ENCODE measurements at regions not wholly inside any gene's neighbourhood (a gene's known extent, or its start where the extent isn't known, plus 50 kb on each side); places are given as distances from the start of the nearest gene placed in this dataset.

- 26 to 34% methylated on average over 2 of the region's 2 CpGs for WGBS, 2 donors (ENCODE audit: low coverage in 1 of 2)
- no peaks in the 10 kb centered on the region for H3K36me3 ChIP-seq
- in situ Hi-C loops (cut with MboI; ENCODE audit: low pct_ligation_motif_present in 1 of 4, low pct_unique_long_range_greater_than_20kb in 1 of 4, low sequenced_read_pairs in 3 of 4): no loop called here
Measured at GRCh38 chr14:42429401-42429800, 822.7 kb downstream of the LRFN5 start.

DNA sequence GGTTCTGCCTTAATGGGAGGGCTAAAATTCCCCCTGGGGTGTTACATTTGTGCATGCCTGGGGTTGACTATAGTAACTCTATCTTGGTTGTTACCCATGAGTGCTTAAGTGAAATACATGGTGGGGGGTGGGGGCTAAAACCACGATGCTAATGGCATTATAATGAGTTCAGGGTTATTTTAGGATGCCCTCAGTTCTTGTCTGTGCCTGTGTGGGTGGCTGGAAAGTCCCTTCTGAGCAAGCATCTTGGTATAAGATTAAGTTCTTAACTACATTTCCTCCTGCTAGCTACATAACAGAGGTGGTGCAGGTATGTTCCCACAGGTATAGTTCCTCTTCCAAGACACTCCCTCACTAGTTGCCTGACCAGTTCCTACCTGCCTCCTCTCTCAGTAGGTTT lies 822.3 kb downstream of the LRFN5 start:
- no peak for DNase-seq
- Histone ChIP-seq H3K36me3 (no peaks in the 10 kb centered on the region), H3K4me1 (no peaks in the 10 kb centered on the region), H3K4me3 (no peak overlapping the region), H3K9me3 (peaks cover 0 to 3% of the 10 kb centered on the region in 2 donors), H3K27me3 (no peaks in the 10 kb centered on the region), H3K27ac (no peak overlapping the region)
- intact Hi-C loops (cut with DNase I; ENCODE audit: low total_unique reads) (no loop called here), in situ Hi-C loops (cut with MboI; ENCODE audit: low pct_ligation_motif_present in 1 of 4, low pct_unique_long_range_greater_than_20kb in 1 of 4, low sequenced_read_pairs in 3 of 4) (no loop called here)
- TF ChIP-seq EP300 (IDR thresholded peaks at IDR 0.05; ENCODE audit: low read depth): no peak
- TF ChIP-seq CTCF (IDR thresholded peaks at IDR 0.05): no peak
- no peak for TF ChIP-seq POLR2A (IDR thresholded peaks at IDR 0.05)
- no peak for TF ChIP-seq POLR2AphosphoS5 (IDR thresholded peaks at IDR 0.05)
- WGBS, 2 donors (ENCODE audit: low coverage in 1 of 2): 0% methylated on average over 1 of the region's 1 CpG; no CpG with 5 or more reads in 1 of the 2 donors

More at GRCh38 chr14:42429401-42429800, 822.7 kb downstream of the LRFN5 start:
- TF ChIP-seq CTCF (IDR thresholded peaks at IDR 0.05) (no peak), POLR2AphosphoS5 (IDR thresholded peaks at IDR 0.05) (no peak), EP300 (IDR thresholded peaks at IDR 0.05; ENCODE audit: low read depth) (no peak), POLR2A (IDR thresholded peaks at IDR 0.05) (no peak)
- H3K27me3 ChIP-seq: no peaks in the 10 kb centered on the region
- no peak overlapping the region for H3K4me3 ChIP-seq
- H3K9me3 ChIP-seq: peaks cover 0 to 3% of the 10 kb centered on the region in 2 donors
- no peaks in the 10 kb centered on the region for H3K4me1 ChIP-seq
- H3K27ac ChIP-seq: no peak overlapping the region
- intact Hi-C loops (cut with DNase I; ENCODE audit: low total_unique reads): no loop called here
- DNase-seq: no peak

GRCh38 chr14:42424501-42424900 lies 817.8 kb downstream of the LRFN5 start:
- in situ Hi-C loops (cut with MboI; ENCODE audit: low pct_ligation_motif_present in 1 of 4, low pct_unique_long_range_greater_than_20kb in 1 of 4, low sequenced_read_pairs in 3 of 4) (no loop called here), intact Hi-C loops (cut with DNase I; ENCODE audit: low total_unique reads) (no loop called here)
- H3K27me3 ChIP-seq: no peaks in the 10 kb centered on the region
- no peaks in the 10 kb centered on the region for H3K9me3 ChIP-seq
- TF ChIP-seq CTCF (IDR thresholded peaks at IDR 0.05) (no peak), POLR2A (IDR thresholded peaks at IDR 0.05) (no peak), EP300 (IDR thresholded peaks at IDR 0.05; ENCODE audit: low read depth) (no peak), POLR2AphosphoS5 (IDR thresholded peaks at IDR 0.05) (no peak)
- no peaks in the 10 kb centered on the region for H3K36me3 ChIP-seq
- DNase-seq: no peak
- H3K4me3 ChIP-seq: no peak overlapping the region
- no peaks in the 10 kb centered on the region for H3K4me1 ChIP-seq
- no peak overlapping the region for H3K27ac ChIP-seq

DNA sequence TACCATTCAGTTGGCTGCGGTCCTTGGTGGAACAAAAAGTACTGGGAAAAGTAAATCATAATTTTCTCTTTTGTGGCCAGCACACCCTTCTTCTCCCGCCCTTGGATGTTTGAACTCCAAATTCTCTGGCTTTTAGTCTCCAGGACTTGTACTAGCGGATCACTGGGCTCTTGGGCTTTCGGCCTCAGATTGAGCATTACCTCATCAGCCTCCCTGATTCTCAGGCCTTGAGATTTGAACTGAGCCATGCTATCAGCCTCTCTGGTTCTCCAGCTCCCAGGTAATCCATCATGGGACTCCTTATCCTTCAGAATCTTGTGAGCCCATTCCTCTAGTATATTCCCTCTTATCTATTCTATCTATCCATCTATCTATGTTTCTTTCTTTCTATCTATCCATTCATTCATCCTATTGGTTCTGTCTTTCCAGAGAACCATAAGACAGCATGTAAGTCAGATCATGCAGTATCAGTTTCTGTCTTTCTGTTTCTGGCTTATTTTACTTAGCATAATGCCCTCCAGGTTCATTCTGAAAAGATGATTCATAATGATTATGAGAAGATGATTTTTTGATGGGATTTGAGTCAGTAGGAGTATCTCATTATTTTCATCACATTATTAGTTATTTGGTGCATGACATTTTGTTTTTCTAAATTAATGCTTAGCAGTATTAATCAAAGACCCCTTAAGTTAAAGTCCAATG lies 814.9 kb downstream of the LRFN5 start:
- no peak for DNase-seq
- 90 to 91% methylated on average over 2 to 4 of the region's 4 CpGs for WGBS, 2 donors (ENCODE audit: low coverage in 1 of 2)
- Histone ChIP-seq H3K4me3 (no peak overlapping the region), H3K27ac (no peak overlapping the region), H3K27me3 (no peaks in the 10 kb centered on the region), H3K9me3 (no peaks in the 10 kb centered on the region), H3K36me3 (no peaks in the 10 kb centered on the region), H3K4me1 (no peaks in the 10 kb centered on the region)
- TF ChIP-seq POLR2AphosphoS5 (IDR thresholded peaks at IDR 0.05) (no peak), POLR2A (IDR thresholded peaks at IDR 0.05) (no peak), CTCF (IDR thresholded peaks at IDR 0.05) (no peak), EP300 (IDR thresholded peaks at IDR 0.05; ENCODE audit: low read depth) (no peak)
- intact Hi-C loops (cut with DNase I; ENCODE audit: low total_unique reads): no loop called here
- in situ Hi-C loops (cut with MboI; ENCODE audit: low pct_ligation_motif_present in 1 of 4, low pct_unique_long_range_greater_than_20kb in 1 of 4, low sequenced_read_pairs in 3 of 4): no loop called here
